BE2C (cell line): ENCODE measurements at regions not wholly inside any gene's neighbourhood (a gene's known extent, or its start where the extent isn't known, plus 50 kb on each side); places are given as distances from the start of the nearest gene placed in this dataset.
"Not testable (repeated sequence)": the region's sequence is repeated elsewhere in the genome, so short reads cannot be mapped to it uniquely, and the experiment has no call there.

ENCODE experiments used
- DNase-seq: peaks from one replicate; pipeline ENCODE4 v3.0.0-alpha.2; 2020
- H3K27me3 ChIP-seq: fragments of 250-450 bp; sonication (Bioruptor Pico); 2 replicates; pipeline ENCODE4 v1.5.1; 2020; ENCODE audit warnings: mild to moderate bottlenecking
- H3K36me3 ChIP-seq: fragments of 250-450 bp; sonication (Bioruptor Pico); 2 replicates; pipeline ENCODE4 v1.5.1; 2020; ENCODE audit warnings: mild to moderate bottlenecking
- H3K4me1 ChIP-seq: fragments of 250-450 bp; sonication (Bioruptor Pico); 2 replicates; pipeline ENCODE4 v1.5.1; 2020
- H3K4me3 ChIP-seq: 2 replicates; pipeline ENCODE4 v1.5.1; 2011; ENCODE audit warnings: low read depth, low read length
- H3K9me3 ChIP-seq: fragments of 250-450 bp; sonication (Bioruptor Pico); 2 replicates; pipeline ENCODE4 v1.5.1; 2020
- TF ChIP-seq, protein P1 (sequence below): IDR thresholded peaks from 2 replicates; pipeline ENCODE4 v1.5.1; 2012; ENCODE audit warnings: mild to moderate bottlenecking, low read depth, low read length

DNA sequence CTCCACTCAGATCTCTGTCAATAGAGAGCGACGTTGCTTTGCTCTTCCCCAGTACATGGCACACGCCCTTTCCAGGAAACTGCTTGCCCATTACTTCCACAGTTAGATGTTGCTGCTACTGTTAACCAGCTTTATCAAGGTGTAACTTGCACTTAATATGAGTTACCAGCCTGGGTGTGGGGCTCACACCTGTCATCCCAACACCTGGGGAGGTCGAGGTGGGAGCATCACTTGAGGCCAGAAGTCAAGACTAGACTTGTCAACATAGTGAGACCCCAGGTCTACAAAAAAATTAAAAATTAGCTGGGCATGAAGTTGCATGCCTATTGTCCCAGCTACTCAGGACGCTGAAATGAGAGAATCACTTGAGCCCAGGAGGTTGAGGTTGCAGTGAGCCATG is 177.1 kb upstream of the B3GAT1 start:
- no peak for DNase-seq
- H3K9me3 ChIP-seq, result no peaks in the 10 kb centered on the region
- peaks cover 9% of the 10 kb centered on the region; the same call in 1 of the 2 replicates for H3K27me3 ChIP-seq
- H3K36me3 ChIP-seq, result no peaks in the 10 kb centered on the region
- no peak overlapping the region for H3K4me3 ChIP-seq
- TF ChIP-seq, protein P1, sequence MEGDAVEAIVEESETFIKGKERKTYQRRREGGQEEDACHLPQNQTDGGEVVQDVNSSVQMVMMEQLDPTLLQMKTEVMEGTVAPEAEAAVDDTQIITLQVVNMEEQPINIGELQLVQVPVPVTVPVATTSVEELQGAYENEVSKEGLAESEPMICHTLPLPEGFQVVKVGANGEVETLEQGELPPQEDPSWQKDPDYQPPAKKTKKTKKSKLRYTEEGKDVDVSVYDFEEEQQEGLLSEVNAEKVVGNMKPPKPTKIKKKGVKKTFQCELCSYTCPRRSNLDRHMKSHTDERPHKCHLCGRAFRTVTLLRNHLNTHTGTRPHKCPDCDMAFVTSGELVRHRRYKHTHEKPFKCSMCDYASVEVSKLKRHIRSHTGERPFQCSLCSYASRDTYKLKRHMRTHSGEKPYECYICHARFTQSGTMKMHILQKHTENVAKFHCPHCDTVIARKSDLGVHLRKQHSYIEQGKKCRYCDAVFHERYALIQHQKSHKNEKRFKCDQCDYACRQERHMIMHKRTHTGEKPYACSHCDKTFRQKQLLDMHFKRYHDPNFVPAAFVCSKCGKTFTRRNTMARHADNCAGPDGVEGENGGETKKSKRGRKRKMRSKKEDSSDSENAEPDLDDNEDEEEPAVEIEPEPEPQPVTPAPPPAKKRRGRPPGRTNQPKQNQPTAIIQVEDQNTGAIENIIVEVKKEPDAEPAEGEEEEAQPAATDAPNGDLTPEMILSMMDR, result no peak
- H3K4me1 ChIP-seq, result no peaks in the 10 kb centered on the region

DNA sequence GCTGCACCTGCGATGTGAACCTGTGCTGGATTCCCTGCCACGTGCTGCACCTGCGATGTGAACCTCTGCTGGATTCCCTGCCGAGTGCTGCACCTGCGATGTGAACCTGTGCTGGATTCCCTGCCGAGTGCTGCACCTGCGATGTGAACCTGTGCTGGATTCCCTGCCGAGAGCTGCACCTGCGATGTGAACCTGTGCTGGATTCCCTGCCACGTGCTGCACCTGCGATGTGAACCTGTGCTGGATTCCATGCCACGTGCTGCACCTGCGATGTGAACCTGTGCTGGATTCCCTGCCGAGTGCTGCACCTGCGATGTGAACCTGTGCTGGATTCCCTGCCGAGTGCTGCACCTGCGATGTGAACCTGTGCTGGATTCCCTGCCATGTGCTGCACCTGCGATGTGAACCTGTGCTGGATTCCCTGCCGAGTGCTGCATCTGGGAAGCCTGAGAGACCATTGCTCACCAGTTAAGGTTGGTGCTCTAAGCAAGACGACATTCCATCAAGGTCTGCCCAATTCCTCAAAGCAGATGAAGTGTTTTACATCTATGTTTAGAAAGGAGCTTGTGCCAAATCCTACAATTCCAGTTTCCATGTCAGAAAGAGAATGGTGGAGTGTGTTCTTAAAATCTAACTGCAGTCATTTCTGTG is 176.5 kb upstream of the B3GAT1 start:
- not testable (repeated sequence) for DNase-seq, H3K36me3 ChIP-seq, H3K4me1 ChIP-seq, H3K27me3 ChIP-seq, H3K4me3 ChIP-seq, H3K9me3 ChIP-seq

DNA sequence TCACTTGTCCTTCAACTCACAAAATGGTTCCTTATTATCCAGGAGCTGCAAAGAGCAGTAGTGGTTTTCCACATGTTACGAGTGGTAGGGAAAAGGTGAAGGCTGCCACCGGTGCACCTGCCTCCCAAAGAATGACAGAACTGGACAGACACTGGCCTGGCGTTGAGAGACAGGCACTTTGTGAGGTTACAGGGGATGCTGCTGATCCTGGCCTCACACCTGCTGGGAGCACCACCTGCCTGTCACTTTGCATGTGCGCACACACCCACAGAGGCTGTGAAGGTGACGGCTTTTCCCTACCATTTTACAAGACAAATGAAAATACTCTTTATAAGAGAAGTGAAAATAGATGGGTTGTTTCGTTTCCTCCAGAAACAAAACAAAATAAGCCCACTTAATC is 175.3 kb upstream of the B3GAT1 start:
- TF ChIP-seq, protein P1, result no peak
- no peaks in the 10 kb centered on the region for H3K36me3 ChIP-seq
- no peak for DNase-seq
- H3K4me3 ChIP-seq, result no peak overlapping the region
- H3K27me3 ChIP-seq, result peaks cover 9% of the 10 kb centered on the region; the same call in 1 of the 2 replicates
- H3K4me1 ChIP-seq, result no peaks in the 10 kb centered on the region
- H3K9me3 ChIP-seq, result no peaks in the 10 kb centered on the region

DNA sequence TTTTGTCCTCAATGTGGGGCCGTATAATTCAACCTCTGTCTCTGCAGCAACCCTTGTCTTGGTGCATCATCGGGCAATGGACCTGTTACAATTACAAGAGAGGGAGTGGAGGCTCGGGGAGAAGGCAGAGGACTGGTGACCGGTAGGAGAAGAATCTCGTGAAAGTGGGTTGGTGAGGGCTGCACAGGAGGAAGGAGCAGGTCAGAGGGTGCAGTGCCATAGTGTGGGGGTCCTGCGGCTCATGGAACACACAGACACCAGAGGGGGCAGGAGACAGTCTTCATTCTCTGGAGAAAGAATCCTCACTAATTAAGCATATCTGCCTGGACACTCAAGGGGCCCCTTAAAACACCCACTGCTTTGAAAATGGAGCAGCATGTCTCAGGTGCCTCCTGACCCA is 174.7 kb upstream of the B3GAT1 start:
- peaks cover 9% of the 10 kb centered on the region; the same call in 1 of the 2 replicates for H3K27me3 ChIP-seq
- H3K36me3 ChIP-seq, result no peaks in the 10 kb centered on the region
- TF ChIP-seq, protein P1, result no peak
- no peak for DNase-seq
- H3K9me3 ChIP-seq, result no peaks in the 10 kb centered on the region
- H3K4me1 ChIP-seq, result no peaks in the 10 kb centered on the region
- no peak overlapping the region for H3K4me3 ChIP-seq

DNA sequence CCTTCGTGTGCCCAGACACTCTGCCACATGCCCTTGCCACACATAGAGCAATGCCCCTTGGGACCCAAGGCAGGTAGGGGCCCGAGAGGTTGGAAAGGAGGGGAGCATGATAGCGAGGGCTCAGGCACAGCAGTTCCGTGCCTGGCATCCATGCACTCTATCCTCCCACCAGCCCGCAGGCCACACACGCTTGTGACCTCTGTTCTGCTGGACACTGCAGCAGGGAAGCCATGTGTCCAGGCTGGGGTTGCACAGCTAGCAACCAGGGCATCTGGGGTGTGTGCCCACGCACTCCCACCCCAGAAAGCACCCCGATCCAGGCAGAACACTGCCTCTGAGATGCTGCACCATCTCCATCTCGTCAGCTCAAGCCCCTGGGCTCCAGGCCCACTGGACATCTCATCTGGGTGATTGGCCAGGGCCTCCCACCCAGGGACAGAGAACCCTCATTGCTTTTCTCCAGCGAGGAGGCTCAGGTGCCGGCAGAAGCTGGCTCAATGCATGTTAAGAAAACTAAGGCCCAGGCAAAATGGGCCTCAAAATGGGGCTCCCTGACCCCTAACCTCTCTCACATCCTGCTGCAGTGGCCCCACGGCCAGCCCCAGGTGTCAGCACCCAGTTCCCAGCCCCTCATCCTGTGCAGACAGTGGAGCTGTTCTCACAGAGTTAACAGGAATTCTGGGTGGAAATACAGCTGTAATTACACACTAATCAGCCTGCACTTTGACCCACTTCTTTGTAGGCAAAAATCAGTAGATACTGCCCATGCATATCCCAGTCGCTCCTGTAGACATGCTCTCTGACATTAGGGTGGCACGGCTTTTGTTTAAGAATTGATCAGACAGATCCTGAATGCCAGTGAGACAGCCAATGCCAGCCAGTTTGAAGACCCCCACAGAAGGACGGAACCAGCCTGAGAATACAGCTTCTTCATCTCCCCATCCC is 173.9 kb upstream of the B3GAT1 start:
- Histone ChIP-seq H3K36me3 (no peaks in the 10 kb centered on the region), H3K9me3 (no peaks in the 10 kb centered on the region), H3K4me1 (no peaks in the 10 kb centered on the region), H3K4me3 (no peak overlapping the region), H3K27me3 (peaks cover 9% of the 10 kb centered on the region; the same call in 1 of the 2 replicates)
- DNase-seq, result no peak
- TF ChIP-seq, protein P1, result no peak

DNA sequence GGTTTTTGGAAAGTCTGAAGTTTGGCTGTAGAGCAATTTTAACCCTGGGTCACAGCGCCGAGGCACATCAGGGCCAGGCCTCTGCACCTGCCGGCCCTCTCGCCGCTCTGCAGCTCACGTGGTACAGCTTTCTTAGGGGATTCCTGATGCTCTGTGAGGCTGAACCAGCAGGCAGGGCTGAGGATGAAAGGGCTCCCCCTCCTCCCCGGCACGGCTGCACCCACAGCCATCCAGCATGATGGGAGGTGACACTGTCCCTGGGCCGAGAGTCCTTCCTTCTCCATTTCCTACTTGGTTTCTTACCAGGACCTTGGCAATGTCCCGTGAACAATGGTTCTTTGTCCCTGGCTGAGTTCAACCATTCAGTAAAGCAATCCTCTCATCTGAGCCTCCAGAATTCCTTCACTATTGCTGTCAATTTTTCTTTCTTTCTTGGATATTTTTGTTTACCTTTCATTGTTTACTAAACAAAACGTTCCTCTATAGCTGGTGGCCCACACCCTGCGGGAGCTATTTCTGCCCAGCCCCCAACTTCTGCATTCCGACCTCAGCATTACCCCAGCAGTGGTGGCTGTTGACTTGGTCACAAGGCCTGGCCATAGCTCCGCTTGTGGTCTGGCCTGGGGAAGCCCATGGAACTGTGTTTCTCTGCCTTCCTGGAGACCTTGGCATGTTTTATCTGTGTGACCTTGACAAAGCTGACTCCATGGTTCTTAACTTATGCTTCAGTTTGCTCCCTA is 172.8 kb upstream of the B3GAT1 start:
- no peak for DNase-seq
- H3K9me3 ChIP-seq, result no peaks in the 10 kb centered on the region
- peaks cover 13% of the 10 kb centered on the region for H3K27me3 ChIP-seq
- TF ChIP-seq, protein P1, result no peak
- no peaks in the 10 kb centered on the region for H3K36me3 ChIP-seq
- no peak overlapping the region for H3K4me3 ChIP-seq
- H3K4me1 ChIP-seq, result no peaks in the 10 kb centered on the region
